ENCODE measurements at regions not wholly inside any gene's neighbourhood (a gene's known extent, or its start where the extent isn't known, plus 50 kb on each side); places are given as distances from the start of the nearest gene placed in this dataset.

DNA sequence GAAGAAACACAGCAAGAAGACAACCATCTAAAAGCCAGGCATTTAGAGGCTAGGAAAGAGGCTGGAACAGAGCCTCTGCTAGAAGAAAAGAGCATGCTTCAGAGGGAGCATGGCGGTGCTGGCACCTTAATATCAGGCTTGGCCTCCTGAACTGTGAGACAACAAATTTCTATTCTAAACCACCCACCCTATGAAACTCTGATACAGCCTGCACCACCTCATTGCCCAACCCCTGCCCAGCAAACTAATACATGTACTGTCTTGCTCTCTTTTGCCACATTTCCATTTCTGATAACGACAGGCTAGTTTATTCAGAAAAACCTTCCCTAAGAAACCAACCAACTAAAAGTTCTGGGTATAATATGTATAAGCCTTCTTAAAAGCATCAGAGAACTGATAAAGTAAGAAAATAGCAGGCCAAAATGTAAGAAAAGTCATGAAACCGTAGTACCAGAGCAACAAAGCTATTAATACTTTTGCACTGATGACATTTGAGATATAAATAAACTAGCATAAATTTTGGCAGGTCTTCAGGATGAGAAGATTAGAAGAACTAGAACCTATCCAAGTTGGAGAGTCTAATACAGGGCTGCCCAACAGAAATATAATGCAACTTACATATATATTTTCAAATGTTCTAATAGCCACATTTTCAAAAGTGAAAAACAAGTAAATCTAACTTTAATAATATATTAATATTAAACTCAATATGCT, 184.7 kb upstream of the HSF2 start:
- TF ChIP-seq, protein P1, sequence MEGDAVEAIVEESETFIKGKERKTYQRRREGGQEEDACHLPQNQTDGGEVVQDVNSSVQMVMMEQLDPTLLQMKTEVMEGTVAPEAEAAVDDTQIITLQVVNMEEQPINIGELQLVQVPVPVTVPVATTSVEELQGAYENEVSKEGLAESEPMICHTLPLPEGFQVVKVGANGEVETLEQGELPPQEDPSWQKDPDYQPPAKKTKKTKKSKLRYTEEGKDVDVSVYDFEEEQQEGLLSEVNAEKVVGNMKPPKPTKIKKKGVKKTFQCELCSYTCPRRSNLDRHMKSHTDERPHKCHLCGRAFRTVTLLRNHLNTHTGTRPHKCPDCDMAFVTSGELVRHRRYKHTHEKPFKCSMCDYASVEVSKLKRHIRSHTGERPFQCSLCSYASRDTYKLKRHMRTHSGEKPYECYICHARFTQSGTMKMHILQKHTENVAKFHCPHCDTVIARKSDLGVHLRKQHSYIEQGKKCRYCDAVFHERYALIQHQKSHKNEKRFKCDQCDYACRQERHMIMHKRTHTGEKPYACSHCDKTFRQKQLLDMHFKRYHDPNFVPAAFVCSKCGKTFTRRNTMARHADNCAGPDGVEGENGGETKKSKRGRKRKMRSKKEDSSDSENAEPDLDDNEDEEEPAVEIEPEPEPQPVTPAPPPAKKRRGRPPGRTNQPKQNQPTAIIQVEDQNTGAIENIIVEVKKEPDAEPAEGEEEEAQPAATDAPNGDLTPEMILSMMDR (IDR thresholded peaks at IDR 0.05), result no peak
- TF ChIP-seq POLR2AphosphoS5 (IDR thresholded peaks at IDR 0.05), result no peak
- TF ChIP-seq POLR2A (IDR thresholded peaks at IDR 0.05), result no peak

Data from stomach (tissue), 4 donors.